HG03095 (cell line): ENCODE measurements at regions not wholly inside any gene's neighbourhood (a gene's known extent, or its start where the extent isn't known, plus 50 kb on each side); places are given as distances from the start of the nearest gene placed in this dataset.

ENCODE experiments used
- ATAC-seq: cut with Tn5 transposase; IDR thresholded peaks from one replicate; pipeline ENCODE4 v1.9.1; 2021; ENCODE audit warnings: moderate library complexity; ENCODE audit not compliant: unreplicated experiment

DNA sequence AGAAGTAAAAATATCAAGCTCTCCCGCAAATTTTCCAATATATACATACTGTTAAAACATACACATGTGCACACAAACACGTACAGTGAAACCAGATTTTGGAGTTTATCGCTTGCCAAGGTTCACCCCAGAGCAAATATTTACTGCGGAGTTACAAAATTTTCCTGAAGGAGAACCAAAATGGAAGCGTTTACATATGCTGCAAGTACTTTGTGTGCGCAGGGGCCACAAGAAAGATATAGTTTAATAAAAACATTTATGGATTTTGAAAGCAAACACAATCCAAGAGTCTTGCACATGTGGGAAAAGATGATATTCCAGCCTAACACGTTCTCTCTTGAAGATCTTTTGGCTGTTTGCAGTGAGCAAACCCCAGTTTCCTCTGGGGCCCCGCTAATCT lies 301.3 kb upstream of the NFE2L3 start:
- no peak for ATAC-seq

DNA sequence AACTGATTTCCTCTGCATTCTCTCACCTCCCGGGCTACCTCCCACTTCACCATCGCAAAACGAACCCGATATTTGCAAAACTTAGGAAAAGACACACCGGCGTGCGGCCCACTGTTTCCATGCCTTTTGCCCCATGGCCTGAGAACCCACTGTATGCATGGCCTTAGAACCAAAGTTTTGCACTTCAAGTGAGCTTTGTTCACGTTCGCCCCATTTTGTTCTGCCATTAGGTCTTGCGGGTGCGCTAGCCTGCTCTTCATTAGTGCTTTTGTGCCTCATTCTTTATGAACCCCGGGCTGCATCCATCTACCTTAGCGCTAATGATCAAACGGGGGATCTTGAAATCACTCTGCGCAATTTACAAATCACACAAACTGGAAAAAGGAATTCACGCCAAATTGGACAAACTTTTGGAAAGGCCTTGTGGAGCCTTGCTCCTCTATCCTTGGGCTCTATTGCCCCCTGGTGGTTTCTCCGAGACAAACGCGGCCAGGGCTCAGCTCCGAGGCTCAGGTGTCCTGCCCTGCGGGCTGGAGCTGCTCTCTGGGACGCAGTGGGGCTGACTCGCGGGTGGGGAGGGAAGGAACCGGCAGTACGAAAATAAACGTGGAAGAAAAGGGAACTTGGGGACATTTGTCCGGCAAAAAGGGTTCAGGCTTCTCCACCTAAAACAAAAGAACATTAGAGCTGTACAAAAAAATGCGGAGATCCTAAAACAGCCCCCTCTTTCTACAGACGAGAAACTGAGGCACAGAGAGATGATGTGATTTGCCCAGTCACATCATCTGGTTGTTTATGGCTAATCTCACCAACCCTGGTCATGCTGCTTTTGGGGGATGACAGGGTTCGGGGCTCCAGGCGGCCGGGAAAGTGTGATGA lies 300.4 kb upstream of the NFE2L3 start:
- ATAC-seq, result peak; percentile 69

DNA sequence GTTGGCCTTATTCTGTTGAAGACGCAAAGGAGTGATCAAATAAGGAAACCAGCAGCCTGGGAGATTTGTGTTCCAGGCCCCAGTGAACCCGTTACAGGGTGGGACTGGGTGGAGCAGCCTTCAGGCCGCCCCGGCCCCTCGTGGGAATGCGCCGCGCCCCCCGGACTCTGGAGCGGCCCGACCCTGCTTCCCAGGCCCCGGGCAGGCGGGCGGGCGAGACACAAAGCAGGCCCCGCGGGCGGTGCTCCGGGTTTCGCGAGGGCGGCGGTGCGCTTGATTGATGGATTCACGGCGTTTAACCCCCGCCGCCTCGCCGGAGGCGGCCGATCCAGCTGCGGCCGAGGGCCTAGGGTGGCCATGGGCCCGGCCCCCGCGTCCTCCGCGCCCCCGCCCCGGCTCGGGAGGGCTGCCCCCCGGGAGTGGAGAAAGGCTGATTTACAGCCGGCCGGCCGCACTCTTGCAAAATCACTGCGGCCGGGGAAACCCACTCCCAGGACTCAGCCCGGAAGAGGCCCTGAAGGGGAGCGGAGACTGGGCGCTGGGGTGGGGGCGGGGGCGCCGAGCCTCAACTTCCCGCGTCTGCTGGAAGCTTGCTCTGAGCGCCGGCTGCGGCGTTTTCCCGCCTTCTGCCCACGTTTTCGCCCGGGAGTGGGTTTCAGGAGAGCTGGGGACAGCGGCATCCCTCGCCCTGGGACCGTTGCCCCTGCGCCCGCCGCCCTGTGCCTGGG lies 299.6 kb upstream of the NFE2L3 start:
- no peak for ATAC-seq

DNA sequence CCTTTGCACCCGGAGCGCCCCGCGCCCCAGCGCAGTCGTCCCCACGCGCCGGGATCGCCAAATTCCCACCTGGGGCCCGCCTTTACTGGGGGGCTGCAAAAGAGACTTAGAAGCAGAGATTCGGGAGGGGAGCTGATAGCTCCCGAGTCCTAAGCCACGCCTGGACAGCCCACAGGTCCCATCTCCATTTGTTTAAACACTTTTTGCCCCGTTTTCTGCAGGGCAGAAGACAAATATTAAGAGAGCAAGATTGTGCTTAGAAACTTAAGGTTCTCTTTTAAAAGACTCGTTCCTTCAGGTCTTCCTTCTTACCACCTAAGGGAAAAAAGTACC lies 299.1 kb upstream of the NFE2L3 start:
- ATAC-seq, result no peak

DNA sequence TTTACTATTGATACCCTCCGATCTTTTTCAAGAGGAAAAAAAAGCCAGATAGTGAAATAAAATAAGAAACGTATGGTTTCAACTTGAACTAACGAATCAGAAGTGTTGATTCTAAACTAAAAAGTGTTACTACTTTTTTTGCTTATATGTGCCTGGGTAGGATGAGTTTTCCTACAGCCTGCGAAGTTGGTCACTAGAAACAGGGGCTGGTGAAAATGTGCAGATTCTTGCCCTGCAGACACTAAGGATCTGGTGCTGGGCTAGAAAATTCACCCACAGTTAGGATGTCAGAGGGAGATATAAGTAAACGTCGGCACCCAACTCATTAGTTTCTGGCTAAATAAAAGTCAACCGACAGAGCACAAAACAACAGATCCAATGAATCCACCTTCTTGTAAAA lies 298.7 kb upstream of the NFE2L3 start:
- no peak for ATAC-seq

DNA sequence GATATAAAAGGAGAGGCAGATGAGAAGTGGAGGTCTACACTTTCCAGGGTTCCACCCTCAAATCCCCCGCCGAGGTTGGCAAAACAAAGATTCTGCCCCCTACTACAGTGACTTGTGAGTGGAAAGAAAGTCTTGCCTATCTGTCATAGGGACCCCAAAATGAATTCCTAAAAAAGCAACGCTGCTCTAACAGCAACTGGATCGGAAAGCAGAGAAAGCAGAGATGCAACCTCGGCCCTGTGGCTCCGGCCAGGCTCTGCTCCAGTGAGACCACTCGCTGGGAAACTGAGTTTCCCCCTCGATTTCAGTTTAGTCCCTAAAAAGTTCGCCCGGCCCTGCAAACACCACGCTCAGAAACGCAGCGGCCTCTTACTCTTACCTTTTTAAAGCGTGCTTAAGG lies 297.9 kb upstream of the NFE2L3 start:
- ATAC-seq, result no peak

DNA sequence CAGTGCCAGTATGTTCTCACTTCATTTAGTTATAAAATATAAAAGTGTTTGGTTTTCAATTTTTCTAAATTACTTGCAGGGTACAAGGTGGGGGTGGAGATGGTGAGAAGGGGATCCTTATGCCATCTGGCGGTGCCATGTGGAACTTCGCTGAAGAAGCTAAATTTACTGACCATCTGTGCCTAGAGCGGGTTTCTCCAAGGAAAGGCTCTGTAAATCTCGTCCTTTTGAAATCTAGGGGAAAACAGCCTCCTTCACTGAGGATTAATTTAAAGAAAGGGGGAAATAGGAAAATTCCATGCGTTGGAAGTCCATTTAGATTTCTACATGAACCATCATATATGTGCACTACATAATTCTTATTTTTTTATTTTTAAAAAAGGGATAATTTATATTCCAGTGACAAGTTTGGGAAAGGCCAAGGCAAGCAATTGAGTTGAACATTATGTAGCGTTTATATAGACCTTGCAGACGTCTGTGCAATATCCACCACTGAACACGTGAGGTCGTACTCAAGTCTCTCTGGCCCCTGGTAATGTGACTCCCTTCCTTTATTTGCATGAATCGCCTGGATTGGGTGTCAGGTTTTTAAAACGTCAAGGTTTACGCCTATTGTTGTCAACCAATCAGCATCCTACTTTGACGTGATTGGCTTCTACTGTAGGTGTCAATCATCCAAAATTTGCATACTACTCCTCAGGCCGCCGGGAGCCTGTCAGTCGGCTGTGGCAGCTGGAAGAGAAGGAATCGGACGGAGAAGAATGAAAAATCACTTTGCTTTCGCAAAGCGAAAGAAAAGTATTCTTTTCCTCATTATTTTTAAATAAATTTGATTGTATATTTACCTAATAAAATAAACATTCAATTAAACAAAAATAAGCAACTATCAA lies 297.1 kb upstream of the NFE2L3 start:
- no peak for ATAC-seq

DNA sequence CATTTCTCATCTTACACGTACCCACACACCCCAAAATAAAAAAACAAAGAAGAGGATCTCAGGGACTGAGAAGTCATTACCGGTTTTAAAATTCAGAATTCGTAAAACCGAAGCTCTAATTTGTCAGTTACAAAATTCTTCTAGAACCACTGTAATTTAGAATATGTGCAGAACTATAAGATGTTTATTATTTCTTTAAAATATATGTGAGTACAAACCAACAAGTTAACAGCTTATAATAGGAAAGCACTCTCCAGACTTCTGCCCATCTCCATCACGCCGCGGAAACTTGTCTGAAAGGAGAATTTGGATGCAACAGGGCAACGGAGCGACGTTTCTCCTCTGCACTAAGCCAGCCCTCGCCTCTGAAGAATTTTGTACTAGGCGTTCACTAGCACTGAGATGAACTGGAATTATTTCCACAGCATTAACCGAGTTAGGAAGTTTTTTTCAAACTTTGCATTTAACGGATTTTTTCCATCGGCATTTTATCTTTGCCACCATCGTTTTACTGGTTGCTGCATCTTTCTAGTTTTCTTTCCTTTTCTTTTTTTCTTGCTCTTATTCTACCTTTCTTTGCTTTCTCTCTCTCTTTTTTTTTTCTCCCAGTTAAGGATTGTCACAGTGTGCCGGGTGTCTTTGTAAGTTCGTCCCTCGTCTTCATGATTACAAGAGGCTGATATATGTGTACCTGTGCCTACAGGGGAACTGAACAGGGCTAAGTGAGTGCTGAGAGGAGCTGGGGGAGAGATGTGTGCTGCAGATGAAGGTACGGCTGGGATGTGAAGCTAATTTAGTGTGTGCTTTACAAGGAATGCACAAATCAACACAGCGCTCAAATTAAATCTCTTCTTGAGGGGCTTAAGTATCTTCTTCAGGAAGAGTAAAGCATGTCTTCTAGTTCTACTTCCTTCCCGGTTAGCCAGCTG lies 295.9 kb upstream of the NFE2L3 start:
- ATAC-seq, result no peak

DNA sequence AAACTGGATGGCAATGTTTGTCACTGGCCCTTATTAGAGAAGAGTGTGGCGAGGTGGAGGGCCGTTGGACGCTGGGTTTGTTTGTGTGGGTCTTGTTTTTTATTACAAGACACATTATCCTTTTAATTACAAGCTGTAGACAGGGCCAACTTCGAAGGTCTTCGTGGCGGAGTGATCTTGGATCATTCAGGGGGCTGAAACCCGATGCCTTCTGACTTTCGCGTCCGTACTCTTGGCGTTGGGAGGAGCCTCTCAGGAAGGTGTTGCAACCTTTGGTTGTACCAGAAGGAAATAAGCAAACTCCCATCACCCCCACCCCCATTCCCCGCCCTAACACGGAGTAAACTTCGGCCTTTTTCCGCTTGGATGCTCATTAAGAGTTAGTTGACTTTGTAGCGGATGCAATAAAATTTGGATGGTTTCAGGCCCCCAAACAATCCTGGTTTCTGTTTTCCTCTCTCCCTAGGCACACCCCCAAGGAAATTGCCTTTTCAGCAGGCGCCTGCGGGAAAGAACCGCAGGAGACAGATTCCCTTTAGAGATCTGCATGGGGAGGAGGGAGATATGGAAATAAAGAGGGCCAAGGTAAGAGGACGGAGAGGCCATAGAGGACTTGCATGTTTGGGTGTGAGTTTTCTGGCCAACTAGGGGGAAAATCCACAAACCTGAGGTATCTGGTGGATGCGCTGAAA lies 294.5 kb upstream of the NFE2L3 start:
- ATAC-seq, result no peak

DNA sequence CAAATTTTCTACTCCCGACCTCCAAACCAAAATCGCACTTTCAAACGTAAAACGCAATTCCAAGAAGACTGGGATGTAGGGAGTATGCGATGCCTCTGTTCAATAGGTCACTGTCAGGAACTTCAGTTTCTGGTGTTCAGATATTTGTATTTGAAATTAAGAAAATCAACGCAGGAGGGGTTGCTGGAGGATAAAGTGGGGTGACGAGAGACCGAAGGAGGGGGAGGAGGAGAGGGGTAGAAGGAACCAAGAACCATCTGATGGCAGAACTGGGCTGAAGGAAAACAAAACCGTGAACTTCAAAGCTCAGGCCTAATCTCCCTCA lies 293.8 kb upstream of the NFE2L3 start:
- no peak for ATAC-seq

DNA sequence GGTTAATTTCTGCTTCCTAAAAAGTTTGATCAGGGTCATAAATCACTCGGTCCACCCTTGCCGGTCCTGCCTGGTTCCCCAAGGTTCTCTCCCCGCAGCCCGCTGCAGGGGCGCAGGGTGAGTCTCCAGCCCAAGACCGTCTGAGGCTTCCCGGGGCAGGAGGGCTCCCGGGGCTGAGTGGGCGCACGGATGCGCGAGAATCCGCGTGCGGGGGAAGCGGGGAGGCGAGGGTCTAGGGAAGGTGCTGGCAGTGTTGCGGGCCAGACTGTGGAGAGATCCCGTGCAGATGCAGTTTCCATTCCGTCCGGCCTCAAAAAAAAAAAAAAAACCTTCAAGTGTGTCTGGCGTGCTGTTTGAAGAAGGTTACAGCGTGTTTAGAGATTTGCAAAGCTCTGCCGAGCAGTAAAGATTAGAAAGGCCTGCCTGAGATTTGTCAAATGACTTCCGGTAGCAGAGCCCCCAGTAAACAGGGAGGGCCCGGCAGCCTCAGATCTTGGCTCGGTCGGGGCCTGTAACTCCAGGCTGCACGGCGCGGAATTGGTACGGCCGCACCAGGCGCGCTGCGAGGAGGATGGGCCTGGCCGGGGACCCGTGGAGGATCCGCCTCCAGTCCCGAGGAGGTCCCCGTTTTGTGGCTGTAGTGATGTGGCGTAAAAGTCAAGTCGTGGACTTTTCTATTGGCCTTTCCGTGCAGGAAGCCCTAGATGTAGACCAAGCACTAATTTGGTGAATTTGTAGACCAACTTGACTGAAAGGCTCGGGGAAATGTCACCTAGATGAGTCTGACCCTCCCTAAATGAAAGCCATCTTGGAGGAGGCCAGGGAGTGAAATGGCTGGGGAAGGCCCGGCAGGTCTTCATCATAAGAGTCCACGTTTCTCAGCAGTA lies 293.2 kb upstream of the NFE2L3 start:
- no peak for ATAC-seq

DNA sequence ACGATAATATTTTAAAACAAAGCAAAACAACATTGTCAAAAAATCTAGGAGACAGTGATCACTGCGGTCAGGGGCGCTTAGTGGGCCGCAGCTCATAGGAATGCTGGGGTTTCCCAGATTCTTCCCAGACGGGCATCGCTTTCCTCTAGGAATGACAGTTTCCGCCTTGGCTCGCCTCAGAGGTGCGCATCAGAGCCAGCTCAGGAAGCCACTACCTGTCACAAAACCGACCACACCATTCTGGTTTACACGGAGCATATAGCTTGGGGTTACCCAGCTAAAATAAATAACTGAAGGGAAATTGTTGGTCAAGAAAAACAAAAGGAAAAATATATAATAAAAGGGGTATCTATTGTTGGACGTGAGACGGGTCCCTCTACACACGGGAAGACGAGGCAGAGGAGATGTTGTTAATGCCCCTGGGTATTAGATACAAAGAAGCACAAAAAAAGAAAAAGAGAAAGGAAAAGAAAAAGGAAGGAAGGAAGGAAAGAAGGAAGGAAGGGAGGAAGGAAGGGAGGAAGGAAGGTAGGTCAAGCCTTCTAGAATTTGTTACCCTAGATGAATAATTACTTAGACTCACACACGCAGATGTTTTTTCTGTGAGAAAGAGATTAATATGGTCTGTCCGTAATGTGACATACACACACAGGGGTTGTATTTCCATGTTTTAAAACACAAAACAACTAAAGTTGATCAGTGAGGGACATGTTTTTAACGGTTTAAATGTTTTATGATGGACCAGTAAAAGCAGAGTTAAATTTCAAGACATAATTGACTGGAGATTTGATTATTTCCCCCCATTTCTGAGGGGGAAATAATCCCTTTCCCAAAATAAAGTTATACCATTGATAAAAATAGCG lies 292.4 kb upstream of the NFE2L3 start:
- ATAC-seq, result no peak

DNA sequence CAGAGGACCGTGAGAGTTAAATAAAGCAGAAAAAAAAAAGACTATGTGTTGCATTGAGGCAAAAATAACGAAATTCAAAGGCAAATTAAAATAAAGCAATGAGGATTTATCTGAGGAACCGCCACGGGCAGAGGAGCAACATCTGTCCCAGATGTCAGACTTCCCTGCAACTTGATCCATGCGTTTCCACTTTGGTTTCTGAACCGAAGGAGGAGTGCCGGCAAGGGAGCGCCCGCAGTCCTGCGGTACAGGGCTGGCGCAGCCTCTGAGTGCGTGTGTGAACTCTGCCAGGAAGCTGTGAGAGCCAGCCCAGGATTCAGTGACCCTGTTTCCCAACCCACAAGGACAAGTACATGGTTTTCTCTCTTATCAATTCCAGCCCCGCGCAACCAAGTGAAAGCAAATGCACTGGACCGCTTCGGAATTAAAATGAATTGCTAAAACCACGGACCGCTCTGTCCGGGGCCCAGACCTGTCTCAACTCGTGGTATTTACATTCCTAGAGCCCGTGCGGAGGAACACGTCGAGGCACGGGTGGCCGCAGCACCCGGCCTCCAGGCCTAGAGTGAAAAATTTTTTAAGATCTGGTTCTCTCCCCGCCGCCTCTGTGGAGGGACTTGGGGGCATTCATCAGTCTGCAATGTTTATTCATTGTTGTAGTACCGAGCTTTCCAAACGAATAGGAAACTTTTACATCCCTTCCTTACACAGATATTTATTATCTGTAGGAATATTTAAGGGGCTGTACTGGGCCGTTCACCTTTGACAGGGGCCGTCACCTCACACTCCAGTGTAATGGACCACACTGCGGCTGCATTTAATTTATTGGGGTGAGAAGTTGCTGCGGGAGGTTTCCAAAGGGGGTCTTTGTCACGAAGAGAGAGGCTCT lies 291.5 kb upstream of the NFE2L3 start:
- ATAC-seq, result no peak

DNA sequence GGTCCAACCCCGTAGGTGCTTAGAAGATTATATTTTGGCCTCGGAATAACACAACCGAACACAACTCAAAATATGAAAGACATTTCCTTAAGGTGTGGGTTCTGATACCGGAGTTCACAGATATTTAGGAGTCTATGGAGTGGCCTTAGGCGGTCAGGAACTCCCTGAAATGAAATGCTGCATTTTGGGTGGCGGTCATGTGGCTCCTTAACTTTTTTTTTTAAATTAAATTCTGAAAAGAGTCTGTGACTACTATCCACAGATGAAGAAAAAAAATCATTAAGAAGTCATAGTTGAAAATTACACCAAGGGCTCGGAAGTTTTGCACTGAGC lies 290.9 kb upstream of the NFE2L3 start:
- no peak for ATAC-seq

DNA sequence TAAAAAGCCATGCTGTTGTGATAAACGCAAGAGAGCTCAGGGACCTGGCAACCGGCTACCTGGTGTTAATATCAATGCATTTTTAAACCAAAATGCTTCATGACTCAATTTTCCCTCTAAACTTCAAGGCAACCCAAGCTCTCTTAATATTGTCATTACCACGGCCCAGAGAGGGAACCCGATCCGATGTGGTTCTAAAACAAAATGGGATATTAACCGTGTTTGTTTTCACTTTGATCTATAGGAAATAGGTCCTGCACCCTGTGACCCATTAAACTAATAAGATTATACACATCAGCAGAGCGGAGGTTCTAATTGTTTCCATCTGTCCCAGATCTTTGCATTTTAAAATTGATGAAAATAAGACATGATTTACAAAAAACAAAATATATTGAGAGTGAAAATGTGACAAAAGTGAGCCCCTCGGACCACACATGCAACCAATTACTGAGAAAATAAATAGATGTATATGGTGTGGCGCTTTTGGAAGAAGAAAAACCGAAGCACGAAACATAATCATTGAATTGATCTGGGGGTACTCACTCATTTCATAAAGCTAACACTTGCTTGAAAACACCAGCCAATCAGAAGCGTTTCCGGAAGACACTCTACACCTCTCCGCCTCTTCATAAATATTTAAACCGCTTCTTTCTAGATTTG lies 290.3 kb upstream of the NFE2L3 start:
- ATAC-seq, result no peak

DNA sequence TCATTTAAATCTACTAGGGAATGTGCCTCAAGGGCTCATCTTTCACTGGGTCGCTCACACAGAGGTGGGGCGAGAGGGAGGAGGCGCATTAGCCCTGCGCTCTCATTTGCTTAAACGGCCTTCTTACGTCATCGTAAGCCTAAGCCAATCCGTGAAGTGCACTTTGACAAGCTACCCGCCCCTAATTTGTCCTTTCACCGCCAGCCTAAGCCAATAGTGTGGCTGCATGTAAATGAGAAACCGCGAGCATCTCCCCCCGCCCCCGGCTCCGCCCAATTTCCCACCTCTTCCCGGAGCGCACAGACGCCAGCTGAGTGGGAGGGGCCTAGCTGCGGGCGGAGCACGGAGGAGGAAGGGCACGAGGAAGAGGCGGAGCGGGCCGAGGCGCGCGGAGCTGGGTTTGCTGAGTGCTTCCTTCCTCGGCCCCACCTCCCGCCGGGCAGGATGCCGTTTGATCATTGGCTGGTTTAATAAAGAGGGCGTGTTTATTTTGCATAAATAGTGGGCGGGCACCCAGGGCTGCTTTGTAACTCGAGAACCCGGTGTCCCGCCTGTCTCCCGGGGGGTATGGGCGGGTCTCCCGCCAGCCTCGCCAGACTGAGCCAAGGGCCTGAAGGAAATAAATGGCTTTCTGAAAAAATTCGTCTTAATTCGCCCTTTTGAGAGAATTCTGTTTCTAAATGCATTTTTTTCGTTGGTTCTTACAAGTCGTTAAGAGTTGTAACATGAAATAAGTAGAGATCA lies 289.6 kb upstream of the NFE2L3 start:
- peak; percentile 91 for ATAC-seq
